H9 (cell line): ENCODE measurements at regions not wholly inside any gene's neighbourhood (a gene's known extent, or its start where the extent isn't known, plus 50 kb on each side); places are given as distances from the start of the nearest gene placed in this dataset.

ENCODE experiments used
- DNase-seq: peaks from one replicate; pipeline ENCODE4 v3.0.0-alpha.2; 2017
- H2AFZ ChIP-seq: one replicate; pipeline ENCODE4 v1.6.1; 2013; ENCODE audit warnings: mild to moderate bottlenecking, low read length, control low read depth, moderate library complexity
- H2AK5ac ChIP-seq: 2 replicates; pipeline ENCODE4 v1.6.1; 2013; ENCODE audit warnings: low read length, control low read depth, mixed read lengths; ENCODE audit not compliant: insufficient read length
- H2BK120ac ChIP-seq: one replicate; pipeline ENCODE4 v1.6.1; 2013; ENCODE audit warnings: low read depth, mild to moderate bottlenecking, low read length, control low read depth, inconsistent platforms; ENCODE audit not compliant: poor library complexity, severe bottlenecking
- H2BK12ac ChIP-seq: 2 replicates; pipeline ENCODE4 v1.6.1; 2013; ENCODE audit warnings: low read length, control low read depth, mixed read lengths, low read depth; ENCODE audit not compliant: insufficient read length
- H2BK15ac ChIP-seq: 2 replicates; pipeline ENCODE4 v1.6.1; 2013; ENCODE audit warnings: low read depth, low read length, control low read depth
- H2BK20ac ChIP-seq: one replicate; pipeline ENCODE4 v1.6.1; 2013; ENCODE audit warnings: low read depth, mild to moderate bottlenecking, low read length, control low read depth, inconsistent platforms; ENCODE audit not compliant: poor library complexity, severe bottlenecking
- H2BK5ac ChIP-seq: 2 replicates; pipeline ENCODE4 v1.6.1; 2013; ENCODE audit warnings: low read length, control low read depth, mixed read lengths; ENCODE audit not compliant: insufficient read length
- H3K14ac ChIP-seq: 2 replicates; pipeline ENCODE4 v1.6.1; 2013; ENCODE audit warnings: low read length, control low read depth; ENCODE audit not compliant: insufficient read depth
- H3K18ac ChIP-seq: 2 replicates; pipeline ENCODE4 v1.6.1; 2013; ENCODE audit warnings: low read depth, mild to moderate bottlenecking, mixed read lengths, low read length, control low read depth; ENCODE audit not compliant: insufficient read length
- H3K23ac ChIP-seq: 2 replicates; pipeline ENCODE4 v1.6.1; 2013; ENCODE audit warnings: low read length, control low read depth, mixed read lengths, low read depth; ENCODE audit not compliant: insufficient read length
- H3K23me2 ChIP-seq: 2 replicates; pipeline ENCODE4 v1.6.1; 2013; ENCODE audit warnings: low read depth, mild to moderate bottlenecking, mixed read lengths, low read length, control low read depth; ENCODE audit not compliant: insufficient read length, poor library complexity, severe bottlenecking
- H3K27ac ChIP-seq: 2 replicates; pipeline ENCODE4 v1.5.1; 2013; ENCODE audit warnings: low read length, control low read depth, mixed read lengths, low read depth; ENCODE audit not compliant: insufficient read length
- H3K27me3 ChIP-seq: 2 replicates; pipeline ENCODE4 v1.6.1; 2013; ENCODE audit warnings: low read length, control low read depth, inconsistent platforms; ENCODE audit not compliant: insufficient read depth
- H3K4ac ChIP-seq: 2 replicates; pipeline ENCODE4 v1.6.1; 2013; ENCODE audit warnings: low read depth, mild to moderate bottlenecking, control low read depth, inconsistent platforms, low read length, moderate library complexity
- H3K4me1 ChIP-seq: 2 replicates; pipeline ENCODE4 v1.6.1; 2013; ENCODE audit warnings: low read length, control low read depth, inconsistent platforms; ENCODE audit not compliant: insufficient read depth
- H3K4me2 ChIP-seq: 2 replicates; pipeline ENCODE4 v1.6.1; 2013; ENCODE audit warnings: low read length, control low read depth, mixed read lengths; ENCODE audit not compliant: insufficient read length, insufficient read depth
- H3K56ac ChIP-seq: 2 replicates; pipeline ENCODE4 v1.6.1; 2013; ENCODE audit warnings: low read depth, mild to moderate bottlenecking, mixed read lengths, low read length, control low read depth; ENCODE audit not compliant: insufficient read length
- H3K79me1 ChIP-seq: 2 replicates; pipeline ENCODE4 v1.6.1; 2013; ENCODE audit warnings: low read depth, mild to moderate bottlenecking, moderate library complexity, low read length, control low read depth, inconsistent platforms; ENCODE audit not compliant: insufficient read depth, poor library complexity, severe bottlenecking
- H3K79me2 ChIP-seq: 2 replicates; pipeline ENCODE4 v1.6.1; 2013; ENCODE audit warnings: low read length, control low read depth, inconsistent platforms; ENCODE audit not compliant: insufficient read depth
- H3K9ac ChIP-seq: 2 replicates; pipeline ENCODE4 v1.6.1; 2013; ENCODE audit warnings: low read length, control low read depth, mixed read lengths; ENCODE audit not compliant: insufficient read length; ENCODE audit errors: extremely low read depth
- H3K9me3 ChIP-seq: one replicate; pipeline ENCODE4 v1.6.1; 2013; ENCODE audit warnings: low read depth, low read length, inconsistent platforms; ENCODE audit not compliant: control insufficient read depth
- H3T11ph ChIP-seq: one replicate; pipeline ENCODE4 v1.6.1; 2013; ENCODE audit warnings: mild to moderate bottlenecking, low read length, control low read depth, inconsistent platforms
- H4K20me1 ChIP-seq: one replicate; pipeline ENCODE4 v1.6.1; 2013; ENCODE audit not compliant: control insufficient read depth, insufficient read length, insufficient read depth
- H4K5ac ChIP-seq: 2 replicates; pipeline ENCODE4 v1.6.1; 2013; ENCODE audit warnings: low read depth, mild to moderate bottlenecking, mixed read lengths, low read length, control low read depth; ENCODE audit not compliant: insufficient read length
- H4K8ac ChIP-seq: replicated peaks from 2 replicates; pipeline ENCODE4 v1.6.1; 2013; ENCODE audit warnings: low read length, control low read depth, mixed read lengths, low read depth; ENCODE audit not compliant: insufficient read length
- H4K91ac ChIP-seq: 2 replicates; pipeline ENCODE4 v1.6.1; 2013; ENCODE audit warnings: low read depth, mild to moderate bottlenecking, moderate library complexity, mixed read lengths, low read length, control low read depth; ENCODE audit not compliant: insufficient read length
- H3K27ac Mint-ChIP-seq, 3 experiments: 2 replicates in 2 of 3; 3 replicates in 1 of 3; pipeline ENCODE4 v1.8.0; 2020 to 2021; ENCODE audit warnings: mixed read lengths in 3 of 3, mild to moderate bottlenecking in 1 of 3, moderate library complexity in 1 of 3
- H3K27me3 Mint-ChIP-seq: 2 replicates; pipeline ENCODE4 v1.8.0; 2021; ENCODE audit warnings: low read depth, mild to moderate bottlenecking, moderate library complexity, mixed read lengths
- H3K36me3 Mint-ChIP-seq, 3 experiments: 2 replicates in 2 of 3; 3 replicates in 1 of 3; pipeline ENCODE4 v1.8.0; 2020 to 2021; ENCODE audit warnings: low read depth in 3 of 3, mixed read lengths in 3 of 3; ENCODE audit not compliant: insufficient read depth in 1 of 3
- H3K4me1 Mint-ChIP-seq, 2 experiments: 2 replicates each; pipeline ENCODE4 v1.8.0; 2020; ENCODE audit warnings: mixed read lengths in 2 of 2
- H3K4me3 Mint-ChIP-seq, 2 experiments: 2 replicates in 1 of 2; 3 replicates in 1 of 2; pipeline ENCODE4 v1.8.0; 2020 to 2021; ENCODE audit warnings: mild to moderate bottlenecking in 2 of 2, mixed read lengths in 2 of 2, moderate library complexity in 1 of 2
- H3K9me3 Mint-ChIP-seq, 2 experiments: 2 replicates in 1 of 2; 3 replicates in 1 of 2; pipeline ENCODE4 v1.8.0; 2020; ENCODE audit warnings: mild to moderate bottlenecking in 2 of 2, mixed read lengths in 2 of 2, moderate library complexity in 1 of 2
- CTCF ChIP-seq: fragments of 200-600 bp; sonication (generic); conservative IDR thresholded peaks from 3 replicates; pipeline ENCODE4 v1.8.0; 2021; ENCODE audit warnings: antibody characterized with exemption, mild to moderate bottlenecking
- WGBS: extraction: QIAGEN DNeasy Blood & Tissue Kit; methylation state at CpG from one replicate; pipeline ENCODE4 v1.1.7; 2013; ENCODE audit warnings: missing lambda C conversion rate, low lambda C conversion rate, mixed read lengths; ENCODE audit not compliant: insufficient read length; ENCODE audit errors: extremely low coverage; 5-methylcytosine and 5-hydroxymethylcytosine counted together

- Histone ChIP-seq H2BK5ac (no peak overlapping the region), H3K9ac (no peak overlapping the region), H3K9me3 (no peaks in the 10 kb centered on the region), H2BK12ac (no peak overlapping the region), H3K23ac (no peak overlapping the region), H2BK20ac (no peak overlapping the region), H3K4me2 (no peak overlapping the region), H3K4me1 (no peaks in the 10 kb centered on the region), H3K14ac (no peak overlapping the region), H2AFZ (no peak overlapping the region), H3K56ac (no peak overlapping the region), H3K23me2 (no peaks in the 10 kb centered on the region), H3K27ac (no peak overlapping the region), H2BK120ac (no peak overlapping the region), H2AK5ac (no peak overlapping the region), H3K79me2 (no peaks in the 10 kb centered on the region), H4K20me1 (no peaks in the 10 kb centered on the region), H3K27me3 (no peaks in the 10 kb centered on the region), H4K8ac (no peak overlapping the region), H4K91ac (no peak overlapping the region), H2BK15ac (no peak overlapping the region), H3K79me1 (no peaks in the 10 kb centered on the region), H3K18ac (no peak overlapping the region), H3T11ph (no peak overlapping the region), H4K5ac (no peak overlapping the region), H3K4ac (no peak overlapping the region)
- H3K9me3 Mint-ChIP-seq: no peaks in the 10 kb centered on the region
- no peaks in the 10 kb centered on the region for H3K27me3 Mint-ChIP-seq
- H3K4me1 Mint-ChIP-seq: 0 out of 4 replicates have a peak, but pooled peaks cover 0 to 2% of the 10 kb centered on the region in 2 experiments
- H3K36me3 Mint-ChIP-seq: no peaks in the 10 kb centered on the region
- no peak overlapping the region for H3K4me3 Mint-ChIP-seq
- no CpG with 5 or more reads among the region's 3 CpGs for WGBS
- DNase-seq: no peak
- no peak overlapping the region for H3K27ac Mint-ChIP-seq
- TF ChIP-seq CTCF: no peak
Observed at GRCh38 chr5:89246252-89246651, 363.3 kb upstream of the MEF2C start.
